Adrenal gland (tissue), 9 donors: ENCODE measurements at regions not wholly inside any gene's neighbourhood (a gene's known extent, or its start where the extent isn't known, plus 50 kb on each side); places are given as distances from the start of the nearest gene placed in this dataset.

Experiments used
- DNase-seq, 7 donors: peaks; one replicate each; pipeline ENCODE4 v3.0.0-alpha.2; 2019 to 2020
- H3K27ac ChIP-seq, 5 donors: fragments of 200-600 bp; sonication (generic) in 4 of 5; 1 replicate in 3 of 5; 2 replicates in 2 of 5; pipeline versions ENCODE4 v1.5.1 to v1.8.0; 2016 to 2020; ENCODE audit warnings: mild to moderate bottlenecking in 1 of 5
- H3K27me3 ChIP-seq: fragments of 200-600 bp; 2 replicates; pipeline ENCODE4 v1.8.0; 2021
- H3K36me3 ChIP-seq, 2 donors: fragments of 200-600 bp; replicated peaks in 1 of 2; 1 replicate in 1 of 2; 2 replicates in 1 of 2; pipeline versions ENCODE4 v1.5.1 to v1.8.0; 2018 to 2022
- H3K4me1 ChIP-seq, 2 donors: fragments of 200-600 bp; replicated peaks in 1 of 2; 1 replicate in 1 of 2; 2 replicates in 1 of 2; pipeline versions ENCODE4 v1.5.1 to v1.8.0; 2018 to 2021
- H3K4me3 ChIP-seq, 4 donors: fragments of 200-600 bp; sonication (generic) in 3 of 4; one replicate each; pipeline ENCODE4 v1.5.1; 2016 to 2018
- H3K9me3 ChIP-seq, 3 donors: fragments of 200-600 bp; sonication (generic) in 1 of 3; replicated peaks in 1 of 3; 1 replicate in 2 of 3; 2 replicates in 1 of 3; pipeline versions ENCODE4 v1.5.1 to v1.8.0; 2016 to 2021
- POLR2A ChIP-seq, 2 donors: fragments of 450-650 bp; IDR thresholded peaks; one replicate each; pipeline ENCODE4 v1.6.1; 2017; ENCODE audit warnings: antibody characterized with exemption in 2 of 2, mild to moderate bottlenecking in 2 of 2, moderate library complexity in 1 of 2
- WGBS, 4 donors: extraction: QIAGEN DNeasy Blood & Tissue Kit in 2 of 4; methylation state at CpG; one replicate each; pipeline versions ENCODE4 v1.1.5 to v1.1.7; 2013 to 2017; 5-methylcytosine and 5-hydroxymethylcytosine counted together
- intact Hi-C, 2 donors: fragments of 100-400 bp; cut with DNase I; formaldehyde crosslinking; loops; one replicate each; pipeline versions ENCODE4 v1.14.1 to v1.15.0; 2022 to 2023
- TF ChIP-seq, protein P1 (sequence below), 6 experiments: fragments of 450-650 bp in 4 of 6; fragments of 200-600 bp in 2 of 6; sonication (generic) in 1 of 6; IDR thresholded peaks; 1 replicate in 5 of 6; 2 replicates in 1 of 6; pipeline versions ENCODE4 v1.5.1 to v1.8.0; 2016 to 2021; ENCODE audit warnings: antibody characterized with exemption in 6 of 6, mild to moderate bottlenecking in 2 of 6, moderate library complexity in 1 of 6
- donor health status: healthy with polysubstance abuse.
- donor health status: Bipolar disorder and iron deficiency.
- donor health status: DM: yes; HTN: yes; CAD: no.
- donor health status: DM: no; HTN: no; CAD: no.
- donor health status: DM: no; HTN: no; CAD: no.

DNA sequence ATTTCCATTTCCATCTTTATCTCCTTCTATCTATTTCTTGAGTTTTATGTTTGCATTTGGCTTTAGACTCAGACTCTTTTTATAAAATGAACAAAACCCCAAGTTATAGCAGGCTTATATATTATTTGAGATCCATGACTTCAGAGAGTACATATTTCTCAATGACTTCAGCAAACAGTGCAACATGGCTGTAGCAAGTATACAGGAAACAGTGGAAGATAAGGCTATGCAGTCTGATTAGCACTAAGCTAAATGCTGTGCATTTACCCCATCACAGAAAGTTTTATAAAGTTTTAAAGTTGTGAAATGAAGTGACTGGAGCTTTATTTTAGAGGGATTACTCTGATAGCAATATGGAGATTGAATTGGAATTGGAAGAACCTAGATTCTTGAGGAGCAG, 463.5 kb upstream of the TGFBR2 start:
- intact Hi-C loops = no loop called here
- Histone ChIP-seq H3K4me3 (no peak overlapping the region), H3K36me3 (no peaks in the 10 kb centered on the region), H3K4me1 (peaks cover 4 to 15% of the 10 kb centered on the region in 2 donors), H3K27me3 (no peaks in the 10 kb centered on the region), H3K27ac (no peak overlapping the region), H3K9me3 (no peaks in the 10 kb centered on the region)
- no peak for TF ChIP-seq POLR2A (IDR thresholded peaks at IDR 0.05)
- TF ChIP-seq, protein P1, sequence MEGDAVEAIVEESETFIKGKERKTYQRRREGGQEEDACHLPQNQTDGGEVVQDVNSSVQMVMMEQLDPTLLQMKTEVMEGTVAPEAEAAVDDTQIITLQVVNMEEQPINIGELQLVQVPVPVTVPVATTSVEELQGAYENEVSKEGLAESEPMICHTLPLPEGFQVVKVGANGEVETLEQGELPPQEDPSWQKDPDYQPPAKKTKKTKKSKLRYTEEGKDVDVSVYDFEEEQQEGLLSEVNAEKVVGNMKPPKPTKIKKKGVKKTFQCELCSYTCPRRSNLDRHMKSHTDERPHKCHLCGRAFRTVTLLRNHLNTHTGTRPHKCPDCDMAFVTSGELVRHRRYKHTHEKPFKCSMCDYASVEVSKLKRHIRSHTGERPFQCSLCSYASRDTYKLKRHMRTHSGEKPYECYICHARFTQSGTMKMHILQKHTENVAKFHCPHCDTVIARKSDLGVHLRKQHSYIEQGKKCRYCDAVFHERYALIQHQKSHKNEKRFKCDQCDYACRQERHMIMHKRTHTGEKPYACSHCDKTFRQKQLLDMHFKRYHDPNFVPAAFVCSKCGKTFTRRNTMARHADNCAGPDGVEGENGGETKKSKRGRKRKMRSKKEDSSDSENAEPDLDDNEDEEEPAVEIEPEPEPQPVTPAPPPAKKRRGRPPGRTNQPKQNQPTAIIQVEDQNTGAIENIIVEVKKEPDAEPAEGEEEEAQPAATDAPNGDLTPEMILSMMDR (IDR thresholded peaks at IDR 0.05) = no peak
- no peak for DNase-seq

DNA sequence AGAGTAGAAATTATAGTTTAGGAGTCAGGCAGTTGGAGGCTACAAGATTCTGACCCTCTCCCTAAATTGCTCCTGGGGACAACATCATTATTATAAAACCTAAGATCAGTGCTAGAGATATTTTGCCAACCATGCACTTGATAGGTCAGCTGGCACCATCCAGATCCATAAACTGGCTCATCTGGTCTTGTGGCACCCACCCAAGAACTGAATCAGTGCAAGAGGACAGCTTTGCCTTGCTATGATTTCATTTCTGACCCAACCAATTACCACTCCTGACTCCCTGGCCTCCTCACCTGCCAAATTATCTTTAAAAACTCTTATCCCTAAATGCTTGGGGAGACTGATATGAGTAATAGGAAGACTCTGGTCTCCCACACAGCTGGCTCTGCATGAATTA, 461.1 kb upstream of the TGFBR2 start:
- Histone ChIP-seq H3K27ac (no peak overlapping the region), H3K4me3 (no peak overlapping the region), H3K36me3 (no peaks in the 10 kb centered on the region), H3K9me3 (no peaks in the 10 kb centered on the region), H3K4me1 (peaks cover 4 to 15% of the 10 kb centered on the region in 2 donors), H3K27me3 (no peaks in the 10 kb centered on the region)
- TF ChIP-seq, protein P1 (IDR thresholded peaks at IDR 0.05) = no peak
- no peak for TF ChIP-seq POLR2A (IDR thresholded peaks at IDR 0.05)
- intact Hi-C loops = no loop called here
- DNase-seq = no peak

DNA sequence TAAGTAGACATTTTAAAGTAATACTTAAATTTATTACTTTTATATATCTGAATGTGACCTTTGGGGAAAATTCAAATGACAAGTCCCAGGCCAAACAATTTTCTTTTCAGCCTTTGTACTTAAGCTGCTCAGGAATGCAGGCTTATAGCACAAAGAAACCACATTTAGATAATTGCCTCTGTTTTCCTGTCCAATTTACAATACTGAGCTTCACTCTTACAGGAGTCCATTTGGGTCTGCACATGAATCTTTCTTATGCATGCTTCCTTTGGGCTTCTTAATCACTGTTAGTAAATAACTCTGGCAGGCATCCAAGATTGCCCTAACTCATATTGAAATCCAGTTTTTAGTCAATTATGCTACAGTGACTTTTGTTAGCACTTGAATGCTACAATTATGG, 459.4 kb upstream of the TGFBR2 start:
- intact Hi-C loops = no loop called here
- Histone ChIP-seq H3K4me1 (peaks cover 2 to 3% of the 10 kb centered on the region in 2 donors), H3K9me3 (no peaks in the 10 kb centered on the region), H3K27me3 (no peaks in the 10 kb centered on the region), H3K36me3 (no peaks in the 10 kb centered on the region), H3K27ac (no peak overlapping the region), H3K4me3 (no peak overlapping the region)
- no peak for DNase-seq
- TF ChIP-seq, protein P1 (IDR thresholded peaks at IDR 0.05) = no peak
- no peak for TF ChIP-seq POLR2A (IDR thresholded peaks at IDR 0.05)

DNA sequence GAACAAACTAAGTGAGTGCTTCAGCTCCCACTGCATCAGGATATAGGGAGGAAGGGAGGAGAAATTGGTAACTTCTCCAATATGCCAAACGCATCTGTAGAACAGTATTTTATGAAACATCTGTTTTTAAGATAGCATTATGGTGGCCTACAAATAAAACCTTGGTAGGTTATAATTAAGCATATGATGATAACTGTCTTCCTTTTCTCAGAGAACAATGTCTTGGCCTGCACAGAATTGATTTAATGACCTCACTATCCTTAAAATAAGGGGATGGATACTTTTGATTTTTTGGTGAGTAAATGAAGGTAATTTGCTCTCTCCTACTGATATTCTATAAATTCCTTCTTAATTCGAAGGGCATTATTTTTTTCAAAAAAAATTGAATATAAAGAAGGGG, 451.5 kb upstream of the TGFBR2 start:
- no peak for DNase-seq
- TF ChIP-seq POLR2A (IDR thresholded peaks at IDR 0.05) = no peak
- TF ChIP-seq, protein P1 (IDR thresholded peaks at IDR 0.05) = no peak
- no peak overlapping the region for H3K4me3 ChIP-seq
- WGBS, 4 donors = 80 to 85% (median 84%) methylated on average over 2 of the region's 2 CpGs
- intact Hi-C loops = no loop called here
- no peak overlapping the region for H3K27ac ChIP-seq
- no peaks in the 10 kb centered on the region for H3K9me3 ChIP-seq
- no peaks in the 10 kb centered on the region for H3K27me3 ChIP-seq
- no peaks in the 10 kb centered on the region for H3K36me3 ChIP-seq
- H3K4me1 ChIP-seq = no peaks in the 10 kb centered on the region
